Mesodermal cell (in vitro differentiated cells): ENCODE measurements at regions not wholly inside any gene's neighbourhood (a gene's known extent, or its start where the extent isn't known, plus 50 kb on each side); places are given as distances from the start of the nearest gene placed in this dataset.

Experiments
- H3K27ac ChIP-seq: 2 replicates; pipeline ENCODE4 v1.7.0; 2013; ENCODE audit warnings: mild to moderate bottlenecking, low read depth, low read length, moderate library complexity; ENCODE audit not compliant: severe bottlenecking
- H3K36me3 ChIP-seq: 2 replicates; pipeline ENCODE4 v1.7.1; 2013; ENCODE audit warnings: mild to moderate bottlenecking, low read length, moderate library complexity; ENCODE audit not compliant: control insufficient read depth, insufficient read depth
- H3K4me1 ChIP-seq: one replicate; pipeline ENCODE4 v1.7.1; 2013; ENCODE audit warnings: mild to moderate bottlenecking, low read length; ENCODE audit not compliant: insufficient read depth, control insufficient read depth, poor library complexity, severe bottlenecking
- H3K4me3 ChIP-seq: 2 replicates; pipeline ENCODE4 v1.7.0; 2013; ENCODE audit warnings: low read length, control low read depth, mild to moderate bottlenecking; ENCODE audit not compliant: insufficient read depth, poor library complexity, severe bottlenecking; ENCODE audit errors: extremely low read depth
- H3K9me3 ChIP-seq: 2 replicates; pipeline ENCODE4 v1.7.1; 2013; ENCODE audit warnings: mild to moderate bottlenecking, low read length, moderate library complexity; ENCODE audit not compliant: control insufficient read depth
- WGBS, 2 experiments: methylation state at CpG; one replicate each; pipeline ENCODE4 v1.1.5; 2013; ENCODE audit warnings: missing lambda C conversion rate in 2 of 2; ENCODE audit not compliant: insufficient coverage in 2 of 2; 5-methylcytosine and 5-hydroxymethylcytosine counted together

- no peaks in the 10 kb centered on the region for H3K9me3 ChIP-seq
Observed at GRCh38 chr3:194817936-194818335, 132.3 kb downstream of the FAM43A start.

DNA sequence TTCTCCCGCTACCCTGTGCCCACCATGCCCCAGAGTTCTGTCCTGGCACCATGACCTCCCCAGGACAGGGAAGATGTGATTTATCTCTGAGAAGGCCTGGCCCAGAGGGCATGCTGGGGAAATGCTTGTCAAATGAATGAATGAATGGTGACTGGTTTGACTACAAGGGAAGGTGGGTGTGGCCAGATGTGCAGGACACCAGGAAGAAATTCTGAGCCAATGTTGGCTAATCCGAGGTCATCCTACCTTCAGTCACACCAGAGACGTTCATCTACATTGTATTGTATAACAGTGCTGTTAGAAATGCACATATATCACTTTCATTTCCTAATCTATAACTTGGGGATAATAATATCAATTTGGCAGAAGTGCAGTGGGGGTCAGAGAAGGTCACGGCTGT is 138.4 kb downstream of the FAM43A start:
- H3K27ac ChIP-seq: no peak overlapping the region
- 86 to 100% methylated on average over 1 to 2 of the region's 4 CpGs for WGBS, 2 experiments
- H3K9me3 ChIP-seq: no peaks in the 10 kb centered on the region

More at GRCh38 chr3:194817936-194818335, 132.3 kb downstream of the FAM43A start:
- H3K4me1 ChIP-seq: no peaks in the 10 kb centered on the region
- WGBS, 2 experiments: 71 to 73% methylated on average over 5 to 6 of the region's 6 CpGs
- H3K27ac ChIP-seq: no peak overlapping the region
- H3K4me3 ChIP-seq: no peak overlapping the region
- no peaks in the 10 kb centered on the region for H3K36me3 ChIP-seq

DNA sequence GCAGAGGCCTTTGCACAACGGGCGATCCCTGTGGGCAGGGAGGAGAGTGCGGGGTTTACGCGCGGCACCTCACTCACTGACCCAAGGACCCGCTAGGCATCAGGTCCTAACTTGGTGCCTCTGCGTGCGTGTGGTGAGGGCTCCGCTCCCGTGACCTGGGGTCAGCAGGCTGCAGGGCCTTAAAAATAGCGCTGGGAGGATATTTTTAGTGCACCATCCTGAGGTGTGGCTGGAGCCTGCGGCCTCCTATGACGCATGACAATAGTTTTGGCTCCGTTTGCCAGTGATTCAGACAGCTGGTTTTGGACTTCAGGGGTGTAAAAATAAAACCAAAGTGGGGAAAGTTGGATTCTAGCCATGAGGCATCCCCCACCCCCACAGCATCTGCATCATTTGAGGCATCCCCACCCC is 139.0 kb downstream of the FAM43A start:
- no peak overlapping the region for H3K27ac ChIP-seq
- WGBS, 2 experiments: 91 to 94% methylated on average over 11 to 15 of the region's 15 CpGs
- no peaks in the 10 kb centered on the region for H3K9me3 ChIP-seq

More for the DNA sequence above, 138.4 kb downstream of the FAM43A start:
- H3K4me1 ChIP-seq: no peaks in the 10 kb centered on the region
- H3K36me3 ChIP-seq: no peaks in the 10 kb centered on the region
- H3K4me3 ChIP-seq: no peak overlapping the region

GRCh38 chr3:194826594-194826993 is 140.9 kb downstream of the FAM43A start:
- Histone ChIP-seq H3K27ac (no peak overlapping the region), H3K4me1 (no peaks in the 10 kb centered on the region), H3K36me3 (no peaks in the 10 kb centered on the region), H3K4me3 (no peak overlapping the region), H3K9me3 (no peaks in the 10 kb centered on the region)
- 87 to 91% methylated on average over 5 to 6 of the region's 6 CpGs for WGBS, 2 experiments

More for the DNA sequence above, 139.0 kb downstream of the FAM43A start:
- Histone ChIP-seq H3K4me1 (no peaks in the 10 kb centered on the region), H3K4me3 (no peak overlapping the region), H3K36me3 (no peaks in the 10 kb centered on the region)

DNA sequence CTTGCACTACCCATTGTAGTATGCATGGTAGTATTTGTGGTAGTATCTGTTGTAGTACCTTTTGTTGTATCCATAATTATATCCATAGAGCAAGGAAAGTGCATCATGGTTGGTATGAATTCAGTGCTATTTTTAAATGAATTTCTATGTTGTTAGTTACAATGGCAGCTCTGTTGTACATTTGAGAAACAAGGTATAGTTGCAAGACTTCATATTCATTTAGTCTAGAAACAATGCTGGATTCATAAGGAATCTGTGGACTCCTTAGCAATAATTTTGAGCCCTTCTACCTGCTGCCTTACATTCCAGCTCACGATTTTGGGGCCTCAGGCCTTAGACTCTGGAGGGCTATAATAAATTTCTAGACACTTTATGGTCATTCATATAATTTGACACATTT is 141.8 kb downstream of the FAM43A start:
- no peak overlapping the region for H3K27ac ChIP-seq
- 100% methylated on average over 1 of the region's 1 CpG; no CpG with 5 or more reads in 1 of the 2 experiments for WGBS, 2 experiments
- no peaks in the 10 kb centered on the region for H3K9me3 ChIP-seq
- H3K36me3 ChIP-seq: no peaks in the 10 kb centered on the region
- no peak overlapping the region for H3K4me3 ChIP-seq
- no peaks in the 10 kb centered on the region for H3K4me1 ChIP-seq

GRCh38 chr3:194828116-194828515 is 142.4 kb downstream of the FAM43A start:
- 89 to 93% methylated on average over 5 of the region's 6 CpGs for whole genome bisulfite sequencing, 2 experiments
- H3K36me3 ChIP-seq: no peaks in the 10 kb centered on the region
- H3K9me3 ChIP-seq: no peaks in the 10 kb centered on the region
- no peak overlapping the region for H3K27ac ChIP-seq
- H3K4me1 ChIP-seq: no peaks in the 10 kb centered on the region
- no peak overlapping the region for H3K4me3 ChIP-seq

- no peaks in the 10 kb centered on the region for H3K36me3 ChIP-seq
- H3K9me3 ChIP-seq: no peaks in the 10 kb centered on the region
- no peaks in the 10 kb centered on the region for H3K4me1 ChIP-seq
- WGBS, 2 experiments: 86 to 95% methylated on average over 4 of the region's 4 CpGs
- no peak overlapping the region for H3K4me3 ChIP-seq
- H3K27ac ChIP-seq: no peak overlapping the region
Observed at GRCh38 chr3:194828926-194829325, 143.2 kb downstream of the FAM43A start.

- WGBS, 2 experiments: 89 to 98% methylated on average over 5 to 6 of the region's 6 CpGs
- Histone ChIP-seq H3K36me3 (no peaks in the 10 kb centered on the region), H3K4me1 (no peaks in the 10 kb centered on the region), H3K27ac (no peak overlapping the region), H3K9me3 (no peaks in the 10 kb centered on the region), H3K4me3 (no peak overlapping the region)
Observed at GRCh38 chr3:194830401-194830800, 144.7 kb downstream of the FAM43A start.

DNA sequence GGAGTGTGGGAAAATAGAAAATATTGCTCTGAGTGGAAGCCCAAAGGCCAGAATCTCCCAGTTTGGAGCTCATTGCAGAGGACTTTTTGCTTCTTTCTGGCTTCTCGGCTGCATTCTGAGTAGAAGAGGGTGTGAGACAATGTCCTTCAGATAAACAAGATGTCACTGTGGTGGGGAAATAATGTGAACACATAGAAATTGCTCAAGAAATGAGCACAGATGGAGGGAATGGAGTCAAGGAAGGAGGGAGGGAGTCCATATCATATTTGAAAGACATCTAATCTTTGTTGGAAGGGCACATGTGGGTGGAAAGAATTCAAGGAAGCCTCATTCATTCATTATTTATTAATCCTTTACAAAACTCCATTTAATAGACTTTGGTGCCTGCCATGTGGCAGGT is 145.3 kb downstream of the FAM43A start:
- H3K36me3 ChIP-seq: no peaks in the 10 kb centered on the region
- H3K4me3 ChIP-seq: no peak overlapping the region
- H3K9me3 ChIP-seq: no peaks in the 10 kb centered on the region
- 100% methylated on average over 1 of the region's 1 CpG; no CpG with 5 or more reads in 1 of the 2 experiments for WGBS, 2 experiments
- no peak overlapping the region for H3K27ac ChIP-seq
- H3K4me1 ChIP-seq: no peaks in the 10 kb centered on the region

DNA sequence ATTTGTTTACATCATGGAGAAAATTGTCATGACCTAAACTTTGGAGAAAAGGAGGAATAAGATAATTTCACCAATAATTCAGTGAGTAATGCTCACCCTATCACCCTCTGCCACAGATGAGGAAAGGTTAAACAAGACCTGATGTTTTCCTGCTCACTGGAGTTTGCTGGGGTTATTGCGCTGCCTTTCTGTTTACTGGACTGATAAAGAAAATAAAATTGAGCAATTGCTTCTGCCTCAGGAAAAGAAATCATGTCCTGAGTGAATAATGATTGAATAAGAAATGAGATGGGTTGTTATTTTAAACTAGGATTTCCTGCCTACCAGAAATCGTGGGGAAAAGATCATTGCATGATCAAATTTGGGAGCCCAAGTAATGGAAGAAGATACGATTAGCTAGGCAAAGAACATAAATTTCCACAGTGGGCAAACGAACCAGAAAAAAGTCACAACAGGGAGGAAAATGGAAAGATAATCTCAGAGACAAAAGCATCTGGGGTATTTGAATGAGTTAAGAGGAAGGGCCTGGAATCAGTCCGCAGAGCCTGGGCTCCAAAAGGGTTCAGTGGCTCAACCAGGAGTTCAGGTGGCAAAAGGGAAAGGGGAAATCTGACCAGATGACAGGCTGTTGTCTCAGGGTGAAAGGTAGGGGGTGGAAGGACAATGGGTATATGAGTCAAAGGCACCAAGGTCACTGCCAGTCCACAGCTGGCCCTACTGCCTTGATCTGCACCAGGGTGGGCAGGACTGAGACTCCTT is 146.8 kb downstream of the FAM43A start:
- 90 to 97% methylated on average over 4 to 5 of the region's 5 CpGs for WGBS, 2 experiments
- Histone ChIP-seq H3K4me3 (no peak overlapping the region), H3K9me3 (no peaks in the 10 kb centered on the region), H3K27ac (no peak overlapping the region), H3K36me3 (no peaks in the 10 kb centered on the region), H3K4me1 (no peaks in the 10 kb centered on the region)
